ENCODE measurements at regions not wholly inside any gene's neighbourhood (a gene's known extent, or its start where the extent isn't known, plus 50 kb on each side); places are given as distances from the start of the nearest gene placed in this dataset.

- no peak for DNase-seq
Measured at GRCh38 chr16:52092126-52092525, 454.8 kb downstream of the TOX3 start.

- DNase-seq = no peak
Measured at GRCh38 chr16:52090080-52090479, 456.9 kb downstream of the TOX3 start.

GRCh38 chr16:52089476-52089875, 457.5 kb downstream of the TOX3 start:
- DNase-seq = no peak

- no peak for DNase-seq
Measured at GRCh38 chr16:52086901-52087300, 460.0 kb downstream of the TOX3 start.

GRCh38 chr16:52078716-52079655, 468.0 kb downstream of the TOX3 start:
- DNase-seq = no peak

- no peak for DNase-seq
Measured at GRCh38 chr16:52077607-52078006, 469.3 kb downstream of the TOX3 start.

GRCh38 chr16:52076801-52077201, 470.1 kb downstream of the TOX3 start:
- no peak for DNase-seq

GRCh38 chr16:52076332-52076731, 470.6 kb downstream of the TOX3 start:
- DNase-seq = no peak

- no peak for DNase-seq
Measured at GRCh38 chr16:52074133-52074532, 472.8 kb downstream of the TOX3 start.

- no peak for DNase-seq
Measured at GRCh38 chr16:52073024-52073423, 473.9 kb downstream of the TOX3 start.

- DNase-seq = no peak
Measured at GRCh38 chr16:52071101-52071500, 475.8 kb downstream of the TOX3 start.

- no peak for DNase-seq
Measured at GRCh38 chr16:52070341-52071057, 476.4 kb downstream of the TOX3 start.

- DNase-seq = peak; percentile 7 to 60
Measured at GRCh38 chr16:52069866-52070265, 477.1 kb downstream of the TOX3 start.

- DNase-seq = peak; percentile 7 to 52
Measured at GRCh38 chr16:52068447-52069074, 478.4 kb downstream of the TOX3 start.

- DNase-seq = no peak
Measured at GRCh38 chr16:52066962-52067361, 480.0 kb downstream of the TOX3 start.

- no peak for DNase-seq
Measured at GRCh38 chr16:52056259-52056658, 490.7 kb downstream of the TOX3 start.

- DNase-seq = no peak
Measured at GRCh38 chr16:52055381-52055780, 491.6 kb downstream of the TOX3 start.

GRCh38 chr16:52054326-52054725, 492.6 kb downstream of the TOX3 start:
- no peak for DNase-seq

- DNase-seq = no peak
Measured at GRCh38 chr16:52052818-52053217, 494.1 kb downstream of the TOX3 start.

GRCh38 chr16:52051414-52052172, 495.4 kb downstream of the TOX3 start:
- no peak for DNase-seq

GRCh38 chr16:52050418-52050817, 496.5 kb downstream of the TOX3 start:
- DNase-seq = no peak

GRCh38 chr16:52035436-52035835, 511.5 kb downstream of the TOX3 start:
- DNase-seq = no peak

- DNase-seq = no peak
Measured at GRCh38 chr16:52034830-52035229, 512.1 kb downstream of the TOX3 start.

Measured in NCI-H526 (cell line).